NK-92 (cell line): ENCODE measurements at regions not wholly inside any gene's neighbourhood (a gene's known extent, or its start where the extent isn't known, plus 50 kb on each side); places are given as distances from the start of the nearest gene placed in this dataset.
"Not testable (repeated sequence)": the region's sequence is repeated elsewhere in the genome, so short reads cannot be mapped to it uniquely, and the experiment has no call there.

Experiments
- DNase-seq: peaks from one replicate; lab custom pipeline; 2025; ENCODE audit not compliant: unreplicated experiment; lab: John Stamatoyannopoulos, UW

- DNase-seq: no peak
These were observed 118.9 kb downstream of the GATA3 start for GRCh38 chr10:8173243-8173865.

- DNase-seq: no peak
These were observed 119.4 kb downstream of the GATA3 start for GRCh38 chr10:8173866-8174243.

- no peak for DNase-seq
These were observed 120.3 kb downstream of the GATA3 start for GRCh38 chr10:8174762-8175161.

GRCh38 chr10:8177526-8177925 is 123.0 kb downstream of the GATA3 start:
- DNase-seq: not testable (repeated sequence)

GRCh38 chr10:8179773-8180172 is 125.3 kb downstream of the GATA3 start:
- DNase-seq: not testable (repeated sequence)

- DNase-seq: no peak
These were observed 126.0 kb downstream of the GATA3 start for GRCh38 chr10:8180360-8181109.

- DNase-seq: no peak
These were observed 127.1 kb downstream of the GATA3 start for GRCh38 chr10:8181496-8182157.

- no peak for DNase-seq
These were observed 128.3 kb downstream of the GATA3 start for GRCh38 chr10:8182806-8183205.

- no peak for DNase-seq
These were observed 128.8 kb downstream of the GATA3 start for GRCh38 chr10:8183241-8183704.

GRCh38 chr10:8187171-8187666 is 132.7 kb downstream of the GATA3 start:
- no peak for DNase-seq

- DNase-seq: no peak
These were observed 135.0 kb downstream of the GATA3 start for GRCh38 chr10:8189458-8189857.

GRCh38 chr10:8192301-8192700 is 137.8 kb downstream of the GATA3 start:
- DNase-seq: no peak

GRCh38 chr10:8193546-8193945 is 139.1 kb downstream of the GATA3 start:
- DNase-seq: no peak

GRCh38 chr10:8194050-8194449 is 139.6 kb downstream of the GATA3 start:
- no peak for DNase-seq

- DNase-seq: no peak
These were observed 152.4 kb downstream of the GATA3 start for GRCh38 chr10:8206882-8207281.

- no peak for DNase-seq
These were observed 157.1 kb downstream of the GATA3 start for GRCh38 chr10:8211631-8212030.

GRCh38 chr10:8213735-8214134 is 159.2 kb downstream of the GATA3 start:
- no peak for DNase-seq

GRCh38 chr10:8214587-8214986 is 160.1 kb downstream of the GATA3 start:
- DNase-seq: no peak

- DNase-seq: no peak
These were observed 162.4 kb downstream of the GATA3 start for GRCh38 chr10:8216893-8217292.

GRCh38 chr10:8221451-8221850 is 167.0 kb downstream of the GATA3 start:
- no peak for DNase-seq

GRCh38 chr10:8224591-8224990 is 170.1 kb downstream of the GATA3 start:
- DNase-seq: no peak

- no peak for DNase-seq
These were observed 170.7 kb downstream of the GATA3 start for GRCh38 chr10:8225187-8225586.
